GM18858 (cell line): ENCODE measurements at regions not wholly inside any gene's neighbourhood (a gene's known extent, or its start where the extent isn't known, plus 50 kb on each side); places are given as distances from the start of the nearest gene placed in this dataset.

Source experiments
- ATAC-seq: cut with Tn5 transposase; IDR thresholded peaks from one replicate; pipeline ENCODE4 v1.9.1; 2021; ENCODE audit not compliant: unreplicated experiment

DNA sequence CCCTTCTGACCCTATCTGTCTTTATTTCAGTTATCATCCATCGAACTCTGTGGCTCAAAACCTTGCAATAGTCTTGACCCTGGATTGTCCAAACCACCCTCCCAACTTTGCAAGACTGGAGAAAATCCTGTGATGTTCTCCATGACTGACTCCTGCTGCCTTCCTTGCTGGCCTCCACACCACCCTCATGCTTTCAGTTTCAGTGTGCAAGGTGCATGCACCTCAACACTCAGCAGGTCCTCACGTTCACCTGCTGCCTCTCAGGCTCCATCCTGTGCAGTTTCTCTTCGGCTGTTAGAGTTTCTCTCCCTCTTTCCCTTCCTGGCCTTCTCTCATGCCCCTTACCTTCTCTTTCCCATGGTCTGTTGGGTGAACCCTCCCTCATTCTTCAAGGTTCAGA, 59.4 kb upstream of the ASIC2 start:
- ATAC-seq, result no peak

DNA sequence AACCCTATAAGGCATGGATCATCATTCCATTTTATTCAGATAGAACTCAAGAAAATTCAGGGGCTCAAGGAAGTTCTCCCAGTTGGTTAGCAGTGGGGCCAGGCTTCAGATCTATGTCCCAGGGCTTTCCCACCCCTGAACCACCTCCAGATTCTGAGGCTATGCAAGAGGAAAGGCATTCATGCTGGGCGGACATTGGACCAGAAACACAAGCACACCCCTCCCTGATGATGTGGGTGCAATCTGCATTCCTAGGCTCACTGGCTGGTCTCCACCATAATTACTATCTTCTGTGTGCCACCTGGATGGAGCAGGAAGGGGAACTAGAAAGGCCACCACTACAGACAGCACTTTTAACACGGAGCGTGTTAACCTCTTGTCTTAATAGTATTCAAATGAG, 63.2 kb upstream of the ASIC2 start:
- ATAC-seq, result no peak

DNA sequence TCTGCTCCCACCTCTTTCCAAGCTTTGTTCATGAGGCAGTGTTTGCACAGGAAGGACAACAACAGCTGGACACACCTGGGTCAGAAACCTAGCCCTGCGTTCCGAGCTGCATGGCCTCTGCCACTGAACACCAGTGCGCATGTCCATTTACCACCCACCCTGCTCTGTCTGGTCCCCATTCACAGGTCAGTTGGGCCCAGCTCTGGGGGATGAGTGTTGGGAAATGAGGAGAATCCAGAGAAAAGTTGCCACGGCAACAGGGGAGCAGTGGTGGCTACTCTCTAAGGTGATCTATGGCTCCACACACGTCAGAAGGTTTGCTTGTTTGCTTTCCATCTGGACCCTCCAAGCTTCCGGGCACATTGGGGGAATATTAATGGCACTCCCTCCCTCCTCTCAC, 70.4 kb upstream of the ASIC2 start:
- ATAC-seq, result no peak

DNA sequence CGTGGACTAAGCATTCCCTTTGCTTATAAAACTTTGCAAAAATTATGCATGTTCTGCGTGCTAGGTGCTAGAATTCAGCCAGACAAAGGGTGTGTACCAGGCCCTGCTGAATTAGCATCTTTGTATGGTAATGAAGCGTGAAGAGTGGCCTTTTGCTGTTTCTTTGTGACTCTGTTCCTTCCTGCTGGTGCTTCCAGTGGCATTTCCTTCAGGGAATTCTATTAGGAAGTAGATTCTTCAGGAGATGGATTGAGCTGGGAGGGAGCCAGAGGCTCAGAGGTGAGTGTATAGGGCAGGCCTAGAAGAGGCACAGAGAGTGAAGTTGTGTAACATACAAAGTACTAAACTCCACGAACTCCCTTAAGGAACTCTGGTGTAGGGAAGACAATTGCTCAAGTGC, 73.9 kb upstream of the ASIC2 start:
- no peak for ATAC-seq

DNA sequence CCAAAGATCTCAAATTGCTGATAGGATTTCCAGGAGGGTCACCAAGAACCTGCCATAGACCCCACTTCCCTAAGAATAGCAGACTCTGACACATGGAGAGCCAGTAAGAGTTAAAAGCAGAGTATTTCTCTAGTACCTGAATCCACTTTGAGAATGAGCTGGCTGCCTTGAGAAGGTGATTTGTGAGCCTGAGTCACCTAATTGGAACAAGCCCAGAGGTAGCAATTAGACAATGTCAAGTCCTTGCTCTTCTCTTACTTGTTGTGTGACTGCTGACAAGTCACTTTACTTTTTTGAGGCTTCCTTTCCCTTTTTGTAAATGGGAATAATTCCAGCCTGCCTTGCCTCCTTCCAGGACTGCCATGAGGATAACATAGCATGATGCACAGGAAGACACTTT, 76.1 kb upstream of the ASIC2 start:
- ATAC-seq, result no peak

DNA sequence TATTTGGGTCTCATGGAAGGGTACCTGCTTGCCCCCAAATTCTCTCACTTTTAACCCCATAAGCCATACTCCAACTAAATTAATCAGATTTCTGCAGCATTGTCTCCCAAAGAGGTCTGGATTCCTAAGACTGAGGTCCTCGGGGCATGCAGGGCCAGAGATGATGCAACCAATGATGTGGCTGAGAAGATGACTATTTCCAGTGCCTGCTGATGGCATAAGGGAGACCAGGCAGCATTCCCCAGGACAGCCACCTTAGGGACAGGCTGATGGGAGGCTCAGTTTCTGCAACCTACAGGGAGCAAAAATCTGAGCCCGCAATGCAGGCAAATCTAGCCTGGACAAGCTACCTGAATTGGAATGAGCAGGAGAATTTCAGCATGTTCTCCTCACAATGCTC, 76.8 kb upstream of the ASIC2 start:
- ATAC-seq, result no peak

DNA sequence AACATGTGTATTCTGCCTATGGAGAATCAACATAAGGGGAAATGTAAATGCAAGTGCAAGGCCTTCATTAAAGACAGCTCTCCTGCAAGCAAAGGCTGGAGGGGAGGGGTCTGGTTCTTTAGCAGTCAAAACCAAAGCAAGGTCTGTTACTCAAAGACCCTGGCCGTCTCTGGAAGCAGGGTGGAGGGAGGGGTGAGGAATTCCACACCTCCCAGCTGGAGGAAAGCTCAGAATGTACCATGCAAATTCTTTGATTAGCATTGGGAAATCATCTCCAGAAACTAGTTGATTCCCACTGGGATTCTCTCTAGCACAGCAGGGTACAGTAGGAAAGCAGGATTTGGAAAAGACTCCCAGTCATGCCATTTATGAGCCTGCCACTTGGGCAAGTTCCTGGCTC, 77.3 kb upstream of the ASIC2 start:
- no peak for ATAC-seq

DNA sequence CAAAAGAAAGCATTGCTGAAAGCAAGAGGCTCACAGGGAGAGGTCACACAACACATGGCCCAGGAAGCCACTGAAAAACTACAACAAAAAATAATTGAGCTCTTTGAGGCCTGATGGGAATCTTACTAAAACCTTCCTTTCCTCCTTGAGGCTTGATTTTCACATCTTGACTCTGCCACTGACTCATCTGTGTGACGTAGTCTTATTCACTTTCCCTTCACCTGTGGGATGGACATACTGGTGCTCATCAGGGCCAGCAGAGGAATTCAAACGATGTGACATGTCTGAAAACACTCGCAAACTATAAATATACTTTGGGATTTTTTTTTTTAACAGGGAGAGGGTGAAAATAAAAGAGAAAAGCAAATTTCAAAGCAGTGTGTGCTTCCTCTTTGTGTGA, 78.3 kb upstream of the ASIC2 start:
- ATAC-seq, result no peak

DNA sequence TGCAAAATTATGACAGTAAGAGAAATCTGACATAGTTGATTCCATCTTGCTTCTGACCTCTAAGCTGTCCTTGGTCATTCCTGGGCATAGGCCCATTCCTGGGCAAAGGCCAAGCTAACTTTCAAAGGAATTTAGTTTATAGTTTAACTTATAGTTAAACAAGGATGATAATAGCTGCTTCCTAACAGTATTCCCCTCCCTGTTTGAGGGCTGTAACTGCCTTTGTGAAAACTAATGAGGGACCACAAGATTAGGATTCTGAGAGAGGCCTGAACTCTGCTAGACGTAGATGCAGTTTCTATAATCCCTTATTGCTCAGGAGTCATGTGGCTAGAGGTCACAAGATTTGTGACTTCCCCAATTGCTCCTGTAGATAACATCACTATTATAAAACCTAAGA, 80.2 kb upstream of the ASIC2 start:
- no peak for ATAC-seq

DNA sequence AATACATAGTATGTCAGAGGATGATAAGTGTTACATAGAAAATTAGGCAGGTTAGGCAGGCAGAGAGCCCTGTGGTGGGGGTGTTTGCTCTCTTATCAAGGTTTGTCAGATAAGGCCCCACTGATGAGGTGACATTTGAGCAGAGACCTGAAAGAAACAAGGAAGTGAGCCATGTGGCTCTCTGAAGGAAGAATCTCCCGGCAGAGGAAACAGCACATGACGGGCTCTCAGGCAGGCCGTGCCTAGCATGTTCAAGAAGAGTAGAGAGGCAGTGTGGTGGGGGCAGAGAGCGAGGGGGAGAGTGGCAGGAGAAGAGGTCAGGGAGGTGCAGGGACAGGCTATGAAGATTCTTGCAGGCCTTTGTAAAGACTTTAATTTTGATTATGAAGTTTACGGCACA, 82.0 kb upstream of the ASIC2 start:
- ATAC-seq, result no peak

DNA sequence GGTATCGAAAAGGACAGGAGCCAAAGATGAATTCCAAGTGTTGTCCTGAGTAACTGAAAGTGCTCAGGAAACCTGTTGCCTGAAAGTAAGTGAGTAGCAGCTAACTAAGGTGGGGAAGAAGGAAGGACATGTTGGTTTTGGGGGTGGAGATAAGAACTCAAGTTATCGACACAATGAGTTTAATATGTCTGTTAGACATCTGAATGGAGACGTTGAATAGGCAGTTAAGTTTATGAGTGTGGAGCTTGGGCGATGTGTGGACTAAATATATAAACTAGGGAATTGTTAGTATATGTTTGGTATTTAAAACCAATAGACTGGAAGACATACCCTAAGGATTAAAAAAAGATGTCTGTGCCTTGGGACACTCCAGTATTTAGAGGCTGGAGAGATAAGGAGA, 82.7 kb upstream of the ASIC2 start:
- ATAC-seq, result no peak

DNA sequence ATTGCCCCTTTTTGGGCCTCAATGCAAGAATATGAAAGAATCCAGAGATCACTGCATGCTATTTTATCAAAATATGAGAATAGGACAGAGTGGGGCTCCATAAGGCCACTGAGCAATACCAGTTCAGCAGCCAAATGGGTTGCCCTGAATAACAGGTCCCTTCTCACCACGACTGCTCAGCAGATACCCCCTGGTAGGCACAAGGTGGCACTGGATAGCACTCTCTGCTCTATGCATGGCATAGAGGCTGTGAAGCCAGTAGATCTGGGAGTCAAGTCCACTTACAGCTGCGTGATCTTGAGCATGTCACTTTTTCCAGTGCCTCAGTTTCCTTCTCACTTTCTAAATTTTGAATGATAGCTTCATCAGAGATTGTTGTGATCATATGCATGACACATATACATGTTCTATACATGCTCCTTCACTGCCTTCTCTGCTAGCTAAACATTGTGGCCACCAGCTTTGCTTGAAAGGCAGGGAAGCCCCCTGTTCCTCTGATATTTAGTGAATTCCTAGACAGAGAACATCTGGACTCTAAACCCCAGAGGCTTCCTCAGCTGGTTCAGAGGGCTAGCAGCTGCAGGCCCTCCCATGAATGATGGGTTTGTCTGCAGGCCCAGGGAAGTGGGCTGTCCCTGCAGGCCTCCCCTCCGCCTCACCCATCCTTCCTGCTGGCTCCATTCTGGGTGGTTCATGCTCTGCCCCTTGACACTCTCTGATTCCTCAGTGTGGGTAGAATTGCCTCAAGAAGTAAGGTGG, 84.9 kb upstream of the ASIC2 start:
- ATAC-seq, result no peak

DNA sequence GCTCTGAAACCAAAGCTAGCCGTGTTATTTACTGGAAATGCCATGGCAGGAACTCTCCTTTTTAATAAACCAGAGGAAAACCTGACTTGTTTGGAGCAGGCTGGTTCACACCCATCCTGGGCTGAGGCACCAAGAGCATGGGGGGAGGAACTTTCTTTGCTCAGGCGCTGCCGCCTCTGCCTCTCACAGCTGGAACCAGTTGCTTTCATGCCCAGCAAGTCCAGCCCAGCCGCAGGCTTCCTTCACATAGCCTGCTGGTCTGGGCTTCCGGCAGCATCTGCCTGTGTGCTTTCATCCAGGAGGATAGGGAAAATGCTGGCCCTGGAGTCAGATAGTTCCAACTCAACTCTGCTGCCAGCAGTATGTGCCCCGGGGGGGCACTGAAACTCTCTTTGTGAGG, 88.1 kb upstream of the ASIC2 start:
- ATAC-seq, result no peak

DNA sequence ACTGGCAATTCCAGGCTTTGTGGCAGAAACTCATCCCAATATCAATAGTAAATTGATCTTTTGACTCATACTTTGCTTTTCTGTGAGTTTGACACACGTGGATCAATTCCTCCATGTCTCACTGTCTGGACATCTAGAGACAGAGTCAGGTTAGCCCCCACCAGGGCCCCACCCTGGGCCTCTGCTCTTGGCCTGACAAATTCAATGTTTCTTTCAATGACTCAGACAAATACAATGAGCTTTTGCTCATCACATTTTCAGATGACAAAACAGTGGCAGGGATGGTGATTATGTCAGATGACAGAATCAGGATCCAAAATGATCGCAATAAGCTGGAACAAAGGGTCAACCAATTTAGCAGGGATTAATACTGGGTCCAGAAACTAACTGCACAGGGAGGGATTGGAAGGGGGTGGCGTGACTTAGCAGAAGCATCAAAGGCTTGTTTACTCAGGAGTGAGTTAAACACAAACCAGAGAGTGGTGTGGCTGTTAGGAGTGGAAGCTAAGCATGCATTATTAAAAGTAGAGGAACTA, 90.5 kb upstream of the ASIC2 start:
- ATAC-seq, result no peak

DNA sequence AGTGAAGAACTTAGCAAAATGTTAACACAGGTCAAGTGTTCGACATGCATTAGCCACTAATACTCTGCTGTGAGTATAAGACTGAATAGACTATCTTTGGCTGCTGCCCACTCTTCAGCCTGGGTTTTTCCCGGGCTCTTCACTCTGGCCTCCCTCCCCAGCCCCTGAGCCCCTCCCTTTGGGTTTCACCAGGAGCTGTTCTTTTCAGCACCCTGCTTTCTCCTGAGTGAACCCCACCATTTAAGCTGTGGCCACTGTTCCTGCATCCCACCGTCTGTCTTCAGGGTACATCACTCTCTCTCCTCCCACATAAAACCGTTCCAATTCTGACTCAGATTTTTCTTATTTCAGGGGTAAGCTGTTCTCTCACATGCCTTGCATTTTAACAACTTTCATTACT, 92.0 kb upstream of the ASIC2 start:
- ATAC-seq, result no peak

DNA sequence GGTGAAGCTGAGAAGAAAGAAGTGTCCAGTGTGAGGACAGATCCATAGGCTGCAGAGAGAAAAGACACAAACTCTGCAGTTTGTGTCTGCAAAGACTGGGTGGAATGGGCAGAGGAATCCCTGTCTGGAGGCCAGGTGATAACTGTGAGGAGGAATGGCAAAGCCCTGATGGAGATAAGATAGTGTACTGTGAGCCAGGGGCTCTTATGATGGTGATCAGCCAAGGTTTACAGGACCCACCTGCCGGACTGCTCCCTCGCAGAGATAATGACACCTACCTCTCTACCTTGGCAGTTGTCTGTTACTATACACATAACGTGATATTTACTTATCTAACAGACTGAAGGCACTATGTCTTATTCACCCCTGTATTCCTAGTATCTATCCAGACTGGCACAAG, 92.6 kb upstream of the ASIC2 start:
- ATAC-seq, result no peak

DNA sequence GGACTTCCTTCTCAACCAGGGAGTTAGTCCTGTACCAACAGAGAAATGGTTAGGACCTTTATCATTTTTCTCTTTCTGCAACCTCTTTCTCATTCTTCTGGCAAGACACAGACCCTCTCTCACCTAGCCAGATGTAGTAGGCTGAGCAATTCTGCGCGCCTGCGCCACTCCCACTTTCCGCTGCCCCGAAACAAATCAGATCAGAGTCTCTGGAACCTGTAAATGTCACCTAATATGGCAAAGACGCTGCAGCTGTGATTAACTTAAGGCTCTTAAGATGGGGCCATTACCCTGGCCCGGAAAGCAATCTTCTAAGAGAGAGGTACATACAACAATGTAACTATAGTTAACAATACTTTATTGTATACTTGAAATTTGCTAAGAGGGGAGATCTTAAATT, 94.3 kb upstream of the ASIC2 start:
- no peak for ATAC-seq

DNA sequence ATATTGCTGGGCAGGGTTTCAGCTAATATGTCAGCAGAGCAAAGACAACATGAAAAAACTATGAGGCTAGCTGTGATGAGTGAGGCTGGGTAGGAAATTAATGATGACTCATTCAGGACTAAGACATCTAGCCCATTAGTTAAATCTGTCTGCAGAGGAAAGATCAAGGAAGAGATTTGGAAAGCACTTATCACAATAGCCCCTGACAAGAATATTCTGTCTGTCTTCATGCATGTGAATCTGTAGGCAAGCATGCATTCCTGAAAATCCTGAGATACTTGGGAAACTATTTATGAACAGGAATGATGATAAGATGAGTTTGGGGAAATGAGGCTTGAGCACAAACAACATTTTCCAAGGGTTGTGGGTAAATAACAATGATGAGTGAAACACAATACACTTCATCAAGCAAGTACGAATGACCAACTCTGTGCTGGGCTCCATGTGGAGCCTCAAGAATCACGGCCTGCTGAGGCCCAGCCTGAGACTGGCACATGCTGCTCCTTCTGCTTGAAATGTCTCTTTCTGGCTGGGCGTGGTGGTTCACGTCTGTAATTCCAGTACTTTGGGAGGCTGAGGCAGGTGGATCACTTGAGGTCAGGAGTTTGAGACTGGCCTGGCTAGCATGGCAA, 96.5 kb upstream of the ASIC2 start:
- no peak for ATAC-seq

DNA sequence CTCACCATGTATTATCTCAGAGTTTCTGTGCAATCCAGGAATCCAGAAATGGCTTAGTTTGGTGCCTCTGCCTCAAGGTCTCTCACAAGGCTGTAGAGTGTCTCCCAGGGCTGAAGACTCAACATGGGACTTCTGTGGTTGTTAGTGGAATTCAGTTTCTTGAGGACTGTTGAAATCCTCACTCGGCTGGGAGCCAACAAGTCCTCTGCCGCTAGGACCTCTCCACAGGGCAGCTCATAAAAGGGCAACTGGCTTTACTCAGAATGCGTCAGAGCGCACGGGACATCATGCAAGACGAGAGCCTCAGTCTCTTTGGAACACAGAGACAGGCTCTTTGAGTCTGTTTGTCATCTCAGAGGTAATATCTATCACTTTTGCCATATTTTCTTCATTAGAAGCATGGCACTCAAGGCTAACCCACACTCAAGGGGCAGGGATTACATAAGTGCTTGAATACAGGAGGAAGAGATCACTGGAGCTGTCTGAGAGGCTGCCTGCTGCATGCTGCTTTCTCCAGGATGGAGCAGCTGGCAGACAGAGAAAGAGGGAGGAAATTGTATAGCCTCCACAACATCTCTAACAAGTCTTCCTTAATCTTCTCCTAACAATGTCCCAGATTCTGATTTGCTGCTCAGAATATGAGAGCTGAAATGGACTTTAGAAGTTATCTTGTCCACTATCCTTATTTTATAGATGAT, 97.5 kb upstream of the ASIC2 start:
- no peak for ATAC-seq

DNA sequence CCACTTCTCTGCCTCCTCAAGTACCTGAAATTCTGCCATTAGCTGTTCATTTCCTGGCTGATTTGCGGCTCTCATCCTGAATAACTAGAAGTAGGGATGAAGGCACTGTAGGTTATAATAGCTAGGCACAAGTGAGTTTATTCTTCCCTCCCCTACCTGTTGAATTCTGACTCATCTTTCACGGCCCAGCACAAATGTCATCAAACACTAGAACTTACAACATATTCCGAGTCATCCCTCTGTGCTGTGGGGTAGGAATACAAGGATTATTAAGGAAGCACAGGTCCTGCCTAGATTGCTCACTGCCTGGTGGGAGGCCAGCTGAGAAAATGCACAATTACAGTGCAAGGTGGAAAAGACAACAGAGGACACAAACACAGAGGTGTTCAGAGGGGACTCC, 103.7 kb upstream of the ASIC2 start:
- no peak for ATAC-seq

DNA sequence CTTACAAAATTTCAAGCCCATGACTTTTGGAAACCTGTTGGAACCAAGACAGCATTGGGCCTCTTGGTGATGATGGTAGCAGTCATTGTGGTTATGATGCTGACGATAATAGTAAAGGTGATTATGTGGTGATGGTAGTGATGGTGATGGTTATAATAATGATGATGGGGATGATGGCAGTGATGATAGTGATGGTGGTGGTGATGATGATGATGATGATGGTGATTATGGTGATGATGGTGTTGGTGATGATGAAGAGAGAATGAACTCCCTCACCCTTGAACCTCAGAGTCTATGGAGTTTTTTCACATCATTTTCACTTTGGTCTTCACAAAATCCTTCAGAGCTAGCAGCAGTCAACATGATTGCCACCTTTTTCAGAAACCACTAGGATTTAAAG, 105.3 kb upstream of the ASIC2 start:
- no peak for ATAC-seq

DNA sequence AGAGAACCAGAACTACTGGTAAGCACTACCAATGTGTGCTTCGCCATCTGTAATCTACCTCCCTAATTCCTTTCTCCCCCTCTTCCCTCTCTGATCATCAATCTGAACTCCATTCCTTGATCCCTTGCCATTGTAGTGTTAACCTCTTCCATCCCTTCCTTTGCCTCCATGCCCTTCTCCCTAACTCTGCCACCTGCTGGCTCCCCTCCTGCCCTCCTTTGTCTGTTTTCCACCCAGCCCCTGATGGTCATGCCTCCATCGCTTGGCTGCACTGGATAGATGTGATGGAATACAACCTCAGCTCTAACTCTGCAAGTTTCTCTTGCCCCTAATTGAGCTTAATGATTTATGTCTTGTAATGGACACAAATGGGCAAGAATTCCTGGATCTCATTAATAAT, 108.2 kb upstream of the ASIC2 start:
- no peak for ATAC-seq
